Hematopoietic multipotent progenitor cell treated with erythropoietin and hydrocortisone succinate and interleukin-3 and kit ligand, for 8 days (in vitro differentiated cells): ENCODE measurements at regions not wholly inside any gene's neighbourhood (a gene's known extent, or its start where the extent isn't known, plus 50 kb on each side); places are given as distances from the start of the nearest gene placed in this dataset.

ENCODE experiments used
- DNase-seq: peaks from one replicate; pipeline ENCODE4 v3.0.0-alpha.2; 2015

DNA sequence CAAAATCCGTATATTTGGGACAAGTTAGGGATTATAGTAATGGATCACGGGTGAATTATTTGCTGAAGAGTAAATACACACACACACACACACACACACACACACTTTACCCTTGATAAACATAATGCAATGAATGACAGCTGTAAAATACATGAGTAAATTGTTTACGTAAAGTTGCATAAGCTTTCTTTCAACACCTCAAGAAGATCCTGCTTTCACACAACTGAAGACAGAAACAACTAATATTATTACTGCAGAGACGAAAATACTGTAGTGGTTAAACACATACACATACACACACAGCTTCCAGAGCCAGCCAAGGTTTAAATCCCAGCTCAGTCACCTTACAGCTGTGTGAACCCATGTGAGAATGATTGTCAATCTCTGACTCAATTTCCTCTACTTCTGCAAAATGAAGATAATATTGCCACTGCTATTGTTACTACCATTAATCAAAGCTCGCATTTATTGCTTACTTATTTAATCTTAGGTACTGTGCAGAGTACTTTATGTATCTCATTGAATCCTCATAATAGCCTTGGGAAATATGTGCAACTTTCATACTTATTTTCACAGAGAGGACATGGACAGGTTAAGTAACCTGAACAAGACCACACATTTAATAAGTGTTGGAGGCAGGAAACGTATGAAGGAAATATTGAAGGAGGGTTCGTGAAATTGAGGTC lies 50.6 kb upstream of the DOK6 start:
- DNase-seq, result no peak
